ENCODE measurements at regions not wholly inside any gene's neighbourhood (a gene's known extent, or its start where the extent isn't known, plus 50 kb on each side); places are given as distances from the start of the nearest gene placed in this dataset.

- no peak for TF ChIP-seq CTCF (IDR thresholded peaks at IDR 0.05)
- TF ChIP-seq POLR2A (IDR thresholded peaks at IDR 0.05), result no peak
- no peak for TF ChIP-seq POLR2AphosphoS5 (IDR thresholded peaks at IDR 0.05)
- no peak for TF ChIP-seq EP300 (IDR thresholded peaks at IDR 0.05)
Observed at GRCh38 chr19:30942636-30943035, 406.6 kb downstream of the TSHZ3 start.
